ENCODE measurements at regions not wholly inside any gene's neighbourhood (a gene's known extent, or its start where the extent isn't known, plus 50 kb on each side); places are given as distances from the start of the nearest gene placed in this dataset.
"Not testable (repeated sequence)": the region's sequence is repeated elsewhere in the genome, so short reads cannot be mapped to it uniquely, and the experiment has no call there.

- no peak for DNase-seq
These were observed 1007.2 kb downstream of the REEP3 start for GRCh38 chr10:64528294-64529002.

- DNase-seq: no peak
These were observed 1007.8 kb downstream of the REEP3 start for GRCh38 chr10:64529003-64529350.

GRCh38 chr10:64534616-64535015, 1013.4 kb downstream of the REEP3 start:
- no peak for DNase-seq

GRCh38 chr10:64535131-64535867, 1014.1 kb downstream of the REEP3 start:
- DNase-seq: no peak

GRCh38 chr10:64537112-64537511, 1015.9 kb downstream of the REEP3 start:
- no peak for DNase-seq

GRCh38 chr10:64537928-64538327, 1016.7 kb downstream of the REEP3 start:
- no peak for DNase-seq

- DNase-seq: no peak
These were observed 1024.9 kb downstream of the REEP3 start for GRCh38 chr10:64546073-64546472.

- DNase-seq: no peak
These were observed 1026.0 kb downstream of the REEP3 start for GRCh38 chr10:64547168-64547567.

- DNase-seq: no peak
These were observed 1034.5 kb downstream of the REEP3 start for GRCh38 chr10:64555666-64556065.

GRCh38 chr10:64558094-64558835, 1037.1 kb downstream of the REEP3 start:
- no peak for DNase-seq

GRCh38 chr10:64571056-64571455, 1049.9 kb downstream of the REEP3 start:
- DNase-seq: no peak

GRCh38 chr10:64573623-64574325, 1052.6 kb downstream of the REEP3 start:
- no peak for DNase-seq

- DNase-seq: no peak
These were observed 1053.2 kb downstream of the REEP3 start for GRCh38 chr10:64574371-64574770.

GRCh38 chr10:64576497-64576896, 1055.3 kb downstream of the REEP3 start:
- no peak for DNase-seq

- DNase-seq: not testable (repeated sequence)
These were observed 1057.6 kb downstream of the REEP3 start for GRCh38 chr10:64578757-64579156.

- no peak for DNase-seq
These were observed 1065.8 kb downstream of the REEP3 start for GRCh38 chr10:64586934-64587503.

GRCh38 chr10:64594072-64594471, 1072.9 kb downstream of the REEP3 start:
- no peak for DNase-seq

GRCh38 chr10:64598600-64598999, 1077.4 kb downstream of the REEP3 start:
- DNase-seq: no peak

- DNase-seq: no peak
These were observed 1080.1 kb downstream of the REEP3 start for GRCh38 chr10:64601298-64601697.

- no peak for DNase-seq
These were observed 1095.9 kb downstream of the REEP3 start for GRCh38 chr10:64617085-64617484.

- no peak for DNase-seq
These were observed 1097.9 kb downstream of the REEP3 start for GRCh38 chr10:64619102-64619501.

GRCh38 chr10:64626924-64627323, 1105.7 kb downstream of the REEP3 start:
- no peak for DNase-seq

GRCh38 chr10:64630534-64630933, 1109.3 kb downstream of the REEP3 start:
- no peak for DNase-seq
